ENCODE measurements at regions not wholly inside any gene's neighbourhood (a gene's known extent, or its start where the extent isn't known, plus 50 kb on each side); places are given as distances from the start of the nearest gene placed in this dataset.
A peak's percentile ranks its signal among the peaks of the same experiment; 100 is the strongest.

GRCh38 chr18:25962919-25963318 is 127.5 kb downstream of the SS18 start:
- no peaks in the 10 kb centered on the region for H3K36me3 Mint-ChIP-seq (ENCODE audit: low read depth)
- H3K27me3 Mint-ChIP-seq (ENCODE audit: insufficient read depth): peaks cover 11% of the 10 kb centered on the region
- H3K9me3 Mint-ChIP-seq: no peaks in the 10 kb centered on the region
- intact Hi-C loops (cut with micrococcal nuclease): no loop called here
- DNase-seq (ENCODE audit: low spot score): no peak
- no peak overlapping the region for H3K27ac Mint-ChIP-seq
- H3K4me3 Mint-ChIP-seq: no peak overlapping the region
- no peaks in the 10 kb centered on the region for H3K4me1 Mint-ChIP-seq (ENCODE audit: low read depth)

GRCh38 chr18:25962176-25962575 is 128.2 kb downstream of the SS18 start:
- no peaks in the 10 kb centered on the region for H3K9me3 Mint-ChIP-seq
- H3K4me3 Mint-ChIP-seq: no peak overlapping the region
- H3K27me3 Mint-ChIP-seq (ENCODE audit: insufficient read depth): peaks cover 11% of the 10 kb centered on the region
- no peak for DNase-seq (ENCODE audit: low spot score)
- no peaks in the 10 kb centered on the region for H3K4me1 Mint-ChIP-seq (ENCODE audit: low read depth)
- H3K36me3 Mint-ChIP-seq (ENCODE audit: low read depth): no peaks in the 10 kb centered on the region
- intact Hi-C loops (cut with micrococcal nuclease): no loop called here
- no peak overlapping the region for H3K27ac Mint-ChIP-seq

GRCh38 chr18:25957017-25957416 is 133.4 kb downstream of the SS18 start:
- no peak overlapping the region for H3K27ac Mint-ChIP-seq
- no peak for DNase-seq (ENCODE audit: low spot score)
- no peak overlapping the region for H3K4me3 Mint-ChIP-seq
- no peaks in the 10 kb centered on the region for H3K36me3 Mint-ChIP-seq (ENCODE audit: low read depth)
- H3K9me3 Mint-ChIP-seq: no peaks in the 10 kb centered on the region
- H3K4me1 Mint-ChIP-seq (ENCODE audit: low read depth): peaks cover 8% of the 10 kb centered on the region
- peaks cover 5% of the 10 kb centered on the region for H3K27me3 Mint-ChIP-seq (ENCODE audit: insufficient read depth)
- intact Hi-C loops (cut with micrococcal nuclease): no loop called here

- intact Hi-C loops (cut with micrococcal nuclease): no loop called here
- no peaks in the 10 kb centered on the region for H3K36me3 Mint-ChIP-seq (ENCODE audit: low read depth)
- H3K9me3 Mint-ChIP-seq: no peaks in the 10 kb centered on the region
- no peak overlapping the region for H3K4me3 Mint-ChIP-seq
- DNase-seq (ENCODE audit: low spot score): no peak
- peaks cover 8% of the 10 kb centered on the region for H3K4me1 Mint-ChIP-seq (ENCODE audit: low read depth)
- no peaks in the 10 kb centered on the region for H3K27me3 Mint-ChIP-seq (ENCODE audit: insufficient read depth)
- H3K27ac Mint-ChIP-seq: no peak overlapping the region
Measured at GRCh38 chr18:25953111-25953510, 137.3 kb downstream of the SS18 start.

GRCh38 chr18:25950321-25950720 is 140.1 kb downstream of the SS18 start:
- Mint-ChIP-seq H3K4me3 (no peak overlapping the region), H3K4me1 (ENCODE audit: low read depth) (peaks cover 8% of the 10 kb centered on the region), H3K9me3 (no peaks in the 10 kb centered on the region), H3K27me3 (ENCODE audit: insufficient read depth) (peaks cover 4% of the 10 kb centered on the region), H3K36me3 (ENCODE audit: low read depth) (no peaks in the 10 kb centered on the region), H3K27ac (no peak overlapping the region)
- no peak for DNase-seq (ENCODE audit: low spot score)
- intact Hi-C loops (cut with micrococcal nuclease): no loop called here

GRCh38 chr18:25946540-25946939 is 143.9 kb downstream of the SS18 start:
- no peaks in the 10 kb centered on the region for H3K36me3 Mint-ChIP-seq (ENCODE audit: low read depth)
- no peaks in the 10 kb centered on the region for H3K4me1 Mint-ChIP-seq (ENCODE audit: low read depth)
- intact Hi-C loops (cut with micrococcal nuclease): no loop called here

GRCh38 chr18:25935356-25935755 is 155.1 kb downstream of the SS18 start:
- intact Hi-C loops (cut with micrococcal nuclease): no loop called here
- DNase-seq (ENCODE audit: low spot score): no peak
- no peaks in the 10 kb centered on the region for H3K9me3 Mint-ChIP-seq

More at GRCh38 chr18:25946540-25946939, 143.9 kb downstream of the SS18 start:
- no peak for DNase-seq (ENCODE audit: low spot score)
- no peak overlapping the region for H3K27ac Mint-ChIP-seq
- H3K4me3 Mint-ChIP-seq: no peak overlapping the region
- H3K27me3 Mint-ChIP-seq (ENCODE audit: insufficient read depth): peaks cover 4% of the 10 kb centered on the region
- no peaks in the 10 kb centered on the region for H3K9me3 Mint-ChIP-seq

GRCh38 chr18:25931126-25931525 is 159.3 kb downstream of the SS18 start:
- Mint-ChIP-seq H3K36me3 (ENCODE audit: low read depth) (no peaks in the 10 kb centered on the region), H3K27ac (no peak overlapping the region), H3K4me3 (no peak overlapping the region), H3K9me3 (no peaks in the 10 kb centered on the region), H3K27me3 (ENCODE audit: insufficient read depth) (peaks cover 17% of the 10 kb centered on the region), H3K4me1 (ENCODE audit: low read depth) (no peaks in the 10 kb centered on the region)
- intact Hi-C loops (cut with micrococcal nuclease): no loop called here
- DNase-seq (ENCODE audit: low spot score): no peak

More at GRCh38 chr18:25935356-25935755, 155.1 kb downstream of the SS18 start:
- no peaks in the 10 kb centered on the region for H3K4me1 Mint-ChIP-seq (ENCODE audit: low read depth)
- H3K27me3 Mint-ChIP-seq (ENCODE audit: insufficient read depth): peaks cover 12% of the 10 kb centered on the region
- no peak overlapping the region for H3K4me3 Mint-ChIP-seq
- H3K27ac Mint-ChIP-seq: no peak overlapping the region
- H3K36me3 Mint-ChIP-seq (ENCODE audit: low read depth): no peaks in the 10 kb centered on the region

GRCh38 chr18:25929787-25930186 is 160.6 kb downstream of the SS18 start:
- no peak for DNase-seq (ENCODE audit: low spot score)
- no peak overlapping the region for H3K27ac Mint-ChIP-seq
- H3K36me3 Mint-ChIP-seq (ENCODE audit: low read depth): no peaks in the 10 kb centered on the region
- H3K4me1 Mint-ChIP-seq (ENCODE audit: low read depth): no peaks in the 10 kb centered on the region
- peaks cover 17% of the 10 kb centered on the region for H3K27me3 Mint-ChIP-seq (ENCODE audit: insufficient read depth)
- intact Hi-C loops (cut with micrococcal nuclease): no loop called here
- no peaks in the 10 kb centered on the region for H3K9me3 Mint-ChIP-seq
- H3K4me3 Mint-ChIP-seq: no peak overlapping the region

GRCh38 chr18:25927830-25928229 is 162.6 kb downstream of the SS18 start:
- no peak for DNase-seq (ENCODE audit: low spot score)
- no peaks in the 10 kb centered on the region for H3K4me1 Mint-ChIP-seq (ENCODE audit: low read depth)
- intact Hi-C loops (cut with micrococcal nuclease): no loop called here
- H3K27me3 Mint-ChIP-seq (ENCODE audit: insufficient read depth): peaks cover 14% of the 10 kb centered on the region
- no peaks in the 10 kb centered on the region for H3K36me3 Mint-ChIP-seq (ENCODE audit: low read depth)
- no peak overlapping the region for H3K27ac Mint-ChIP-seq
- H3K9me3 Mint-ChIP-seq: no peaks in the 10 kb centered on the region
- H3K4me3 Mint-ChIP-seq: no peak overlapping the region

GRCh38 chr18:25923193-25923592 is 167.2 kb downstream of the SS18 start:
- no peak for DNase-seq (ENCODE audit: low spot score)
- H3K36me3 Mint-ChIP-seq (ENCODE audit: low read depth): no peaks in the 10 kb centered on the region
- peaks cover 9% of the 10 kb centered on the region for H3K27me3 Mint-ChIP-seq (ENCODE audit: insufficient read depth)
- intact Hi-C loops (cut with micrococcal nuclease): loop anchor here (5.0 kb wide), 1 partner anchor 729 kb away; no protein-coding TSS in a partner anchor
- H3K4me1 Mint-ChIP-seq (ENCODE audit: low read depth): peaks cover 7% of the 10 kb centered on the region
- no peak overlapping the region for H3K4me3 Mint-ChIP-seq
- H3K27ac Mint-ChIP-seq: no peak overlapping the region
- H3K9me3 Mint-ChIP-seq: no peaks in the 10 kb centered on the region

- H3K9me3 Mint-ChIP-seq: no peaks in the 10 kb centered on the region
- H3K4me3 Mint-ChIP-seq: no peak overlapping the region
- peaks cover 8% of the 10 kb centered on the region for H3K27me3 Mint-ChIP-seq (ENCODE audit: insufficient read depth)
- DNase-seq (ENCODE audit: low spot score): peak; percentile 23
- H3K4me1 Mint-ChIP-seq (ENCODE audit: low read depth): peaks cover 7% of the 10 kb centered on the region
- no peaks in the 10 kb centered on the region for H3K36me3 Mint-ChIP-seq (ENCODE audit: low read depth)
- H3K27ac Mint-ChIP-seq: no peak overlapping the region
- intact Hi-C loops (cut with micrococcal nuclease): loop anchor here (1.0 to 5.0 kb wide), 3 partner anchors 237 to 730 kb away; partner anchors contain the start of gene TAF4B
Measured at GRCh38 chr18:25921677-25922421, 168.6 kb downstream of the SS18 start.

- intact Hi-C loops (cut with micrococcal nuclease): no loop called here
- Mint-ChIP-seq H3K27me3 (ENCODE audit: insufficient read depth) (peaks cover 5% of the 10 kb centered on the region), H3K9me3 (no peaks in the 10 kb centered on the region), H3K4me1 (ENCODE audit: low read depth) (no peaks in the 10 kb centered on the region), H3K36me3 (ENCODE audit: low read depth) (no peaks in the 10 kb centered on the region), H3K27ac (no peak overlapping the region), H3K4me3 (no peak overlapping the region)
- DNase-seq (ENCODE audit: low spot score): no peak
Measured at GRCh38 chr18:25915907-25916306, 174.5 kb downstream of the SS18 start.

- Mint-ChIP-seq H3K4me3 (no peak overlapping the region), H3K36me3 (ENCODE audit: low read depth) (no peaks in the 10 kb centered on the region), H3K27ac (no peak overlapping the region), H3K4me1 (ENCODE audit: low read depth) (no peaks in the 10 kb centered on the region), H3K9me3 (no peaks in the 10 kb centered on the region), H3K27me3 (ENCODE audit: insufficient read depth) (peaks cover 5% of the 10 kb centered on the region)
- intact Hi-C loops (cut with micrococcal nuclease): no loop called here
- no peak for DNase-seq (ENCODE audit: low spot score)
Measured at GRCh38 chr18:25898965-25899364, 191.4 kb downstream of the SS18 start.

All from activated T-helper 1 cell treated with anti-CD3 and anti-CD28 coated beads, Interleukin-12 subunit alpha, Interleukin-12 subunit beta, Interleukin-2, Interleukin-4 antibody, amounts not matched to agents 30 ng/mL and 10 ng/mL and 1 ng/mL, durations not matched to agents 14 hours and 24 hours and 36 hours (primary cell).